ENCODE measurements at regions not wholly inside any gene's neighbourhood (a gene's known extent, or its start where the extent isn't known, plus 50 kb on each side); places are given as distances from the start of the nearest gene placed in this dataset.

DNA sequence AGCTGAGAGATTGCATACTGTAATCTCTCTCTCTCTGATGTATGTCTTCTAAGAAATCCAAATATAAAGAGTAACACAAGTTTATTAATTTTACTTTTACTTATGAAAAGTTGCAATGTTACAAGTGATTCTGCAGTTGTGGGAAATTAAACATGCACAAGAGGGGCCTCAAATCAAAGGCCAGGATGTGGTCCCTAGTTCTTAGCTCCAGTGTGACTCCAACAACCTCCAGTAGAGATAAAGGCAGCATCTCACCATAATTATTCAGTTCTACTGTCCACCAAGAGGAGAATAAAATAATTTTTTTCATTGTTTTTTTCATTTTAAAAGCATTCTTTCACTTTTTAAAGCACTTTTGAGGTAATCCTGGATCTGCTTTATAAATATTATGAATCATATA lies 223.3 kb downstream of the RAP2B start:
- ChIA-PET CTCF (ENCODE audit: unreplicated experiment) (no interaction called here), POLR2A (interaction anchor here (0.6 to 1.4 kb wide), 3 partner anchors 22 to 74 kb away, joined by 3 read pairs; no protein-coding TSS in a partner anchor)
- no peak overlapping the region for H3K4me2 ChIP-seq (ENCODE audit: low read length)
- no peaks in the 10 kb centered on the region for H3K9me3 ChIP-seq (ENCODE audit: low read length)
- H3K4me3 ChIP-seq (ENCODE audit: low read depth, low read length, poor library complexity, severe bottlenecking), result no peak overlapping the region
- H3K9me2 ChIP-seq (ENCODE audit: insufficient read depth, low read length), result no peaks in the 10 kb centered on the region
- no peak for DNase-seq (ENCODE audit: low spot score)
- H4K20me1 ChIP-seq (ENCODE audit: insufficient read depth, low read length), result no peaks in the 10 kb centered on the region
- intact Hi-C loops (cut with micrococcal nuclease; ENCODE audit: unreplicated experiment), result no loop called here
- no TSS peak for BruUV-seq (replicated peaks)
- H3K36me3 ChIP-seq (ENCODE audit: insufficient read depth, low read length), result no peaks in the 10 kb centered on the region
- H2AFZ ChIP-seq (ENCODE audit: low read length), result no peak overlapping the region
- H3K4me1 ChIP-seq (ENCODE audit: insufficient read depth, low read length, poor library complexity, severe bottlenecking), result no peaks in the 10 kb centered on the region
- no peaks in the 10 kb centered on the region for H3K79me2 ChIP-seq (ENCODE audit: insufficient read depth, low read depth, low read length)
- H3K27ac ChIP-seq (ENCODE audit: low read depth, low read length, poor library complexity, severe bottlenecking), result no peak overlapping the region
- TF ChIP-seq EZH2phosphoT487 (IDR thresholded peaks at IDR 0.05; ENCODE audit: borderline replicate concordance, low read depth, low read length), result no peak
- TF ChIP-seq, protein P1, sequence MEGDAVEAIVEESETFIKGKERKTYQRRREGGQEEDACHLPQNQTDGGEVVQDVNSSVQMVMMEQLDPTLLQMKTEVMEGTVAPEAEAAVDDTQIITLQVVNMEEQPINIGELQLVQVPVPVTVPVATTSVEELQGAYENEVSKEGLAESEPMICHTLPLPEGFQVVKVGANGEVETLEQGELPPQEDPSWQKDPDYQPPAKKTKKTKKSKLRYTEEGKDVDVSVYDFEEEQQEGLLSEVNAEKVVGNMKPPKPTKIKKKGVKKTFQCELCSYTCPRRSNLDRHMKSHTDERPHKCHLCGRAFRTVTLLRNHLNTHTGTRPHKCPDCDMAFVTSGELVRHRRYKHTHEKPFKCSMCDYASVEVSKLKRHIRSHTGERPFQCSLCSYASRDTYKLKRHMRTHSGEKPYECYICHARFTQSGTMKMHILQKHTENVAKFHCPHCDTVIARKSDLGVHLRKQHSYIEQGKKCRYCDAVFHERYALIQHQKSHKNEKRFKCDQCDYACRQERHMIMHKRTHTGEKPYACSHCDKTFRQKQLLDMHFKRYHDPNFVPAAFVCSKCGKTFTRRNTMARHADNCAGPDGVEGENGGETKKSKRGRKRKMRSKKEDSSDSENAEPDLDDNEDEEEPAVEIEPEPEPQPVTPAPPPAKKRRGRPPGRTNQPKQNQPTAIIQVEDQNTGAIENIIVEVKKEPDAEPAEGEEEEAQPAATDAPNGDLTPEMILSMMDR (conservative IDR thresholded peaks at IDR 0.05; ENCODE audit: low read length), result no peak

DNA sequence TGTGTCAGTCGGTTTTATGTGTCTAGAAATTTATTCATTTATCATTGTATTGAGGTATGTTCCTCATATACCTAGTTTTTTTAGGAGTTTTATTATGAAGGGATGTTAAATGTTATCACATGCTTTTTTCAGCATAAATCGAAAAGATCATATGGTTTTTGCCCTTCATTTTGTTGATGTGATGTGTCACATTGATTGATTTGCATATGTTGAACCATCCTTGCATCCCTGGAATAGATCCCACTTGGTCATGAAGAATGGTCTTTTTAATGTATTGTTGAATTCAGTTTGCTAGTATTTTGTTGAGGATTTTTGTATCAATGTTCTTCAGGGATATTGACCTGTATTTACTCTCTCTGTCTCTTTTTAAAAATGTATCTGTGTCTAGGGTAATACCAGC lies 230.3 kb downstream of the RAP2B start:
- Histone ChIP-seq H3K4me3 (ENCODE audit: low read depth, low read length, poor library complexity, severe bottlenecking) (no peak overlapping the region), H3K4me1 (ENCODE audit: insufficient read depth, low read length, poor library complexity, severe bottlenecking) (no peaks in the 10 kb centered on the region), H3K9me3 (ENCODE audit: low read length) (peaks cover 13% of the 10 kb centered on the region; the same call in 1 of the 2 replicates), H3K4me2 (ENCODE audit: low read length) (no peak overlapping the region), H3K27ac (ENCODE audit: low read depth, low read length, poor library complexity, severe bottlenecking) (no peak overlapping the region), H2AFZ (ENCODE audit: low read length) (no peak overlapping the region), H3K36me3 (ENCODE audit: insufficient read depth, low read length) (no peaks in the 10 kb centered on the region), H3K79me2 (ENCODE audit: insufficient read depth, low read depth, low read length) (no peaks in the 10 kb centered on the region), H3K9me2 (ENCODE audit: insufficient read depth, low read length) (no peaks in the 10 kb centered on the region), H4K20me1 (ENCODE audit: insufficient read depth, low read length) (no peaks in the 10 kb centered on the region)
- TF ChIP-seq, protein P1 (conservative IDR thresholded peaks at IDR 0.05; ENCODE audit: low read length), result no peak
- TF ChIP-seq EZH2phosphoT487 (IDR thresholded peaks at IDR 0.05; ENCODE audit: borderline replicate concordance, low read depth, low read length), result no peak
- CTCF ChIA-PET (ENCODE audit: unreplicated experiment), result no interaction called here
- intact Hi-C loops (cut with micrococcal nuclease; ENCODE audit: unreplicated experiment), result no loop called here
- DNase-seq (ENCODE audit: low spot score), result no peak
- no TSS peak for BruUV-seq (replicated peaks)
- POLR2A ChIA-PET, result no interaction called here

DNA sequence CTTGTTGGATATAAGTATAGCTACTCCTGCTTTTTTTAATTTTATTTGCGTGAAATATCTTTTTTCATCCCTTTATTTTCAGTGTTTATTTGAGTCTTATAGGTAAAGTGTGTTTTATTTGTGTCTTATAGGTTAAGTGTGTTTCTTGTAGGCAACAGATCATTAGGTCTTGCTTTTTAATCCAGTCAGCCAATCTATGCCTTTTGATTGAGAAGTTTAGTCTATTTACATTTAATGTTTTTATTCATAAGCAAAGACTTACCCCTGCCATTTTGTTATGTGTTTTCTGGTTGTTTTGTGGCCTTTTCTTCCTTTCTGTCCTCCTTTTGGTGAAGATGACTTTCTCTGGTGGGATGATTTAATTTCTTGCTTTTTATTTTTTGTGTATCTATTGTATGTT lies 232.0 kb downstream of the RAP2B start:
- Histone ChIP-seq H3K9me2 (ENCODE audit: insufficient read depth, low read length) (no peaks in the 10 kb centered on the region), H3K4me1 (ENCODE audit: insufficient read depth, low read length, poor library complexity, severe bottlenecking) (no peaks in the 10 kb centered on the region), H4K20me1 (ENCODE audit: insufficient read depth, low read length) (no peaks in the 10 kb centered on the region), H3K9me3 (ENCODE audit: low read length) (peaks cover 13% of the 10 kb centered on the region; the same call in 1 of the 2 replicates), H3K79me2 (ENCODE audit: insufficient read depth, low read depth, low read length) (no peaks in the 10 kb centered on the region), H3K36me3 (ENCODE audit: insufficient read depth, low read length) (no peaks in the 10 kb centered on the region), H2AFZ (ENCODE audit: low read length) (no peak overlapping the region), H3K4me3 (ENCODE audit: low read depth, low read length, poor library complexity, severe bottlenecking) (no peak overlapping the region), H3K4me2 (ENCODE audit: low read length) (no peak overlapping the region), H3K27ac (ENCODE audit: low read depth, low read length, poor library complexity, severe bottlenecking) (no peak overlapping the region)
- ChIA-PET POLR2A (interaction anchor here (0.8 to 0.9 kb wide), 2 partner anchors 14 to 188 kb away, joined by 3 read pairs; no protein-coding TSS in a partner anchor), CTCF (ENCODE audit: unreplicated experiment) (no interaction called here)
- no TSS peak for BruUV-seq (replicated peaks)
- TF ChIP-seq, protein P1 (conservative IDR thresholded peaks at IDR 0.05; ENCODE audit: low read length), result no peak
- no peak for TF ChIP-seq EZH2phosphoT487 (IDR thresholded peaks at IDR 0.05; ENCODE audit: borderline replicate concordance, low read depth, low read length)
- no peak for DNase-seq (ENCODE audit: low spot score)
- intact Hi-C loops (cut with micrococcal nuclease; ENCODE audit: unreplicated experiment), result no loop called here
